Nephron (organoid): ENCODE measurements at regions not wholly inside any gene's neighbourhood (a gene's known extent, or its start where the extent isn't known, plus 50 kb on each side); places are given as distances from the start of the nearest gene placed in this dataset.

Source experiments
- H3K27ac Mint-ChIP-seq, 3 experiments: 2 replicates each; pipeline ENCODE4 v1.8.0; 2020; ENCODE audit warnings: mixed read lengths in 3 of 3, mild to moderate bottlenecking in 2 of 3, moderate library complexity in 1 of 3
- H3K27me3 Mint-ChIP-seq: 2 replicates; pipeline ENCODE4 v1.8.0; 2021; ENCODE audit warnings: low read depth, mild to moderate bottlenecking, moderate library complexity, mixed read lengths
- H3K36me3 Mint-ChIP-seq: 2 replicates; pipeline ENCODE4 v1.8.0; 2020; ENCODE audit warnings: low read depth, mixed read lengths
- H3K4me1 Mint-ChIP-seq: 2 replicates; pipeline ENCODE4 v1.8.0; 2020; ENCODE audit warnings: mixed read lengths
- H3K4me3 Mint-ChIP-seq, 3 experiments: 2 replicates each; pipeline ENCODE4 v1.8.0; 2020; ENCODE audit warnings: mild to moderate bottlenecking in 3 of 3, mixed read lengths in 3 of 3, moderate library complexity in 2 of 3
- H3K9me3 Mint-ChIP-seq: 2 replicates; pipeline ENCODE4 v1.8.0; 2020; ENCODE audit warnings: mixed read lengths
- CTCF ChIP-seq, 3 experiments: fragments of 200-600 bp; sonication (generic); IDR thresholded peaks; one replicate each; pipeline ENCODE4 v1.5.0; 2021; ENCODE audit warnings: antibody characterized with exemption in 3 of 3; ENCODE audit not compliant: unreplicated experiment in 3 of 3

DNA sequence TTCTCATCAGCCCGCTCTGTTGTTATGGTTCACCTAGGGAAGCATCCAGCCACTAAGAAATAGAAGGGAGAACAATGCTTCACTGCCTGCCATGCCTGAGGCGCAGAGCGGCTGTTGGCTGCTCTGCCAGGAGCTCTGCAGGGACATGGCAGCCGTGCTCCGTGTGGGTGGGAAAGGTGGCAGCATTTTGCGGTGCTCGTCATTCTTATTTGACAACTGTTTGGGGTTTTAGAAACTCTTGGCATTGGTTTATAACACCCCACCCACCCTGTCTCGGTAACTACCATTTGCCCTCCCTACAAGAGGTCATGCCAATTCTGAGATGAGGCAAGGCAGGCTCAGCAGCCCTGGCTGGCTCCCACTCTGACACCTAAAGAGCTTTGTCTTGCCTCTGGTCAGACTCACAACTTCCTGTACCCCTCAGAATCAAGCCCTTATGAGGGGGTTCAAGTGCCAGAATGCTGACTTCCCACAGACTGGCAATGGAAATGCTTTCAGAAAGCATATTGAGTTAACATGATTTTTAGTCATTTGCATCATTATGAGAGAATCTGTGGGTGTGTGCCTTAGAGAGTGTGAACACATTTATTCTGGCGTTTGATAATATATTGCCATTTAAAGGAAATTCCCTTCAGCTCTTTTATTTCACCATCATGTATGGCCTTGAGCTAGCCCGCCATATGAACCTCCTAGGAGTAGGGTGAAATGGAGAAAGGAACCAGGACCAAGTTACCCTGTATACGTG is 288.0 kb upstream of the ANKRD55 start:
- H3K9me3 Mint-ChIP-seq, result no peaks in the 10 kb centered on the region
- TF ChIP-seq CTCF (IDR thresholded peaks at IDR 0.05; ENCODE audit: unreplicated experiment in 3 of 3), result no peak
- H3K36me3 Mint-ChIP-seq, result no peaks in the 10 kb centered on the region
- peaks cover 55% of the 10 kb centered on the region for H3K4me1 Mint-ChIP-seq
- H3K27ac Mint-ChIP-seq, result peak overlapping the region in 2 of 3 experiments; percentile 45 to 46
- peaks cover 9% of the 10 kb centered on the region for H3K27me3 Mint-ChIP-seq
- no peak overlapping the region for H3K4me3 Mint-ChIP-seq

GRCh38 chr5:56518820-56519219 is 285.7 kb upstream of the ANKRD55 start:
- no peaks in the 10 kb centered on the region for H3K36me3 Mint-ChIP-seq
- H3K4me1 Mint-ChIP-seq, result peaks cover 61% of the 10 kb centered on the region
- no peak for TF ChIP-seq CTCF (IDR thresholded peaks at IDR 0.05; ENCODE audit: unreplicated experiment in 3 of 3)
- no peak overlapping the region for H3K4me3 Mint-ChIP-seq
- no peaks in the 10 kb centered on the region for H3K9me3 Mint-ChIP-seq
- H3K27ac Mint-ChIP-seq, result peak overlapping the region; percentile 66 to 94 (median 91)
- peaks cover 10% of the 10 kb centered on the region for H3K27me3 Mint-ChIP-seq

DNA sequence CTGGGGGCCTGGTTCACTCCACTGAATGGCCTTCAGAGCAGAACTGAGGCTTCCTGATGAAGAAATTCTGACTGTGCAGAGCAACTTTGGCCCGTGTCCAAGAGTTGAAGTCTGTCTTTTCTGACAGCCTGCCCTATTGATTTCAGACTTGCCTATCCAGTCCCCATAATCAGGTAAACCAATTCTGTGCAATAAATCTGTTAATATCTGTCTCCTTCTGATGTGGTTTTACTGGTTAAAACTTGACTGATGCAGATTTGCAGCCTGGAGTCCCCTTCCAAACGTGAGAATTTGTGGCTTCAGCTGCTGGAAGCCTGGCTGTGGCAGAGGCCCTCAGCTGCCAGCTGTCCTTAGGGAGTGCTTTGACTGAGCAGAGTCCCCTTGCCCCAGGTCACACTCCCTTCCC is 283.9 kb upstream of the ANKRD55 start:
- Mint-ChIP-seq H3K4me3 (peak overlapping the region in 1 of 3 experiments; percentile 7), H3K36me3 (no peaks in the 10 kb centered on the region), H3K27me3 (peaks cover 10% of the 10 kb centered on the region), H3K4me1 (peaks cover 49% of the 10 kb centered on the region), H3K27ac (peak overlapping the region; percentile 79 to 94 (median 91)), H3K9me3 (no peaks in the 10 kb centered on the region)
- no peak for TF ChIP-seq CTCF (IDR thresholded peaks at IDR 0.05; ENCODE audit: unreplicated experiment in 3 of 3)

DNA sequence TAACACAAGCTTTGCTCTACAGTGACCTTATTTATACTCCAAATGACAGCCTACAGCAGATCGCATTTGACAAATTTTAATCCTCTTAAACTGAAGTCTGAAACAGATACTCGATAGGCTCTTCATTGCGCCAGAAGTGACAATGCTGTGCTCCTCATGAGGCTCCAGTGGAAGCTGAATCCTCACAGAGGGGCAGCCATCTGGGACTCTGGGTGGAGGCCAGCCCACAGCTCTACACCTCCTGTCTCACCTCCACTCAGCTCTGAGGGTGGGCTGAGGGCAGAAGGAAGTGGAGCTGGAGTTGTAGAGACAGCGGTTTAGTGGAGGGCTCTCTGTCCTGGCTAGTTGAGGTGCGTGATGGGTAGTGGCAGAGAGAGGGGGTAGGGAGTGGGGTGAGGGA is 283.3 kb upstream of the ANKRD55 start:
- Mint-ChIP-seq H3K9me3 (no peaks in the 10 kb centered on the region), H3K4me1 (peaks cover 49% of the 10 kb centered on the region), H3K4me3 (no peak overlapping the region), H3K27ac (peak overlapping the region; percentile 79 to 94 (median 91)), H3K36me3 (no peaks in the 10 kb centered on the region), H3K27me3 (peaks cover 10% of the 10 kb centered on the region)
- no peak for TF ChIP-seq CTCF (IDR thresholded peaks at IDR 0.05; ENCODE audit: unreplicated experiment in 3 of 3)

DNA sequence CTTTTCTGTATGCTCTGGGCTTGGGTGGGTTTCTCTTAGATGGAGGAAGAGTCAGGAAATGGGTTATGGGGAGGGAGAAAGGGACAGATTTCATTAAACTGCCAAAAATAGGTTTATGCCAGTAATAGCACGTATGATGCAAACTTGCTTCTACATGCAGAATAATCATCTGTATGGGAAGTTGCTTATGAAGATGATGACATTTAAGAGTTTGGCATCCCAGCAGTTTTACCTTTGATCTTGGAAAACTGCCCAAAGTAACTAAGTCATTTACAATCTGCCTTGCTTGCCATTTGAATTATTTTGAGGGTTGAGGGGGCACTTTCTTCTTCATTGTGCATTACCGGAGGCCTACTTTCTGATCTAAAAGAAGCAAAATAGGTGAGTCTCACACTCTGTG is 282.9 kb upstream of the ANKRD55 start:
- Mint-ChIP-seq H3K4me1 (peaks cover 49% of the 10 kb centered on the region), H3K27ac (peak overlapping the region; percentile 79 to 94 (median 91)), H3K27me3 (peaks cover 10% of the 10 kb centered on the region), H3K9me3 (no peaks in the 10 kb centered on the region), H3K4me3 (no peak overlapping the region), H3K36me3 (no peaks in the 10 kb centered on the region)
- TF ChIP-seq CTCF (IDR thresholded peaks at IDR 0.05; ENCODE audit: unreplicated experiment in 3 of 3), result no peak

GRCh38 chr5:56515011-56515410 is 281.9 kb upstream of the ANKRD55 start:
- H3K9me3 Mint-ChIP-seq, result no peaks in the 10 kb centered on the region
- H3K4me3 Mint-ChIP-seq, result no peak overlapping the region
- peak overlapping the region; percentile 79 to 94 (median 91) for H3K27ac Mint-ChIP-seq
- no peak for TF ChIP-seq CTCF (IDR thresholded peaks at IDR 0.05; ENCODE audit: unreplicated experiment in 3 of 3)
- H3K4me1 Mint-ChIP-seq, result peaks cover 49% of the 10 kb centered on the region
- H3K27me3 Mint-ChIP-seq, result peaks cover 10% of the 10 kb centered on the region
- no peaks in the 10 kb centered on the region for H3K36me3 Mint-ChIP-seq
